Neural crest cell (in vitro differentiated cells): ENCODE measurements at regions not wholly inside any gene's neighbourhood (a gene's known extent, or its start where the extent isn't known, plus 50 kb on each side); places are given as distances from the start of the nearest gene placed in this dataset.

Experiments
- DNase-seq: peaks from one replicate; pipeline ENCODE4 v3.0.0; 2021; ENCODE audit warnings: low read depth, mixed read lengths, low spot score
- H3K27ac Mint-ChIP-seq: one replicate; pipeline ENCODE4 v1.8.0; 2021; ENCODE audit warnings: mild to moderate bottlenecking, mixed read lengths; ENCODE audit not compliant: unreplicated experiment
- H3K27me3 Mint-ChIP-seq: 2 replicates; pipeline ENCODE4 v1.8.0; 2021; ENCODE audit warnings: low read depth, mild to moderate bottlenecking, mixed read lengths
- H3K36me3 Mint-ChIP-seq: 2 replicates; pipeline ENCODE4 v1.8.0; 2021; ENCODE audit warnings: low read depth, mild to moderate bottlenecking, mixed read lengths
- H3K4me1 Mint-ChIP-seq: 2 replicates; pipeline ENCODE4 v1.8.0; 2021; ENCODE audit warnings: mixed read lengths
- H3K4me3 Mint-ChIP-seq: one replicate; pipeline ENCODE4 v1.8.0; 2021; ENCODE audit warnings: mild to moderate bottlenecking, mixed read lengths
- H3K9me3 Mint-ChIP-seq: 2 replicates; pipeline ENCODE4 v1.8.0; 2021; ENCODE audit warnings: mixed read lengths
- CTCF ChIP-seq: fragments of 200-600 bp; sonication (generic); conservative IDR thresholded peaks from 2 replicates; pipeline ENCODE4 v1.5.0; 2021; ENCODE audit warnings: antibody characterized with exemption, mild to moderate bottlenecking

DNA sequence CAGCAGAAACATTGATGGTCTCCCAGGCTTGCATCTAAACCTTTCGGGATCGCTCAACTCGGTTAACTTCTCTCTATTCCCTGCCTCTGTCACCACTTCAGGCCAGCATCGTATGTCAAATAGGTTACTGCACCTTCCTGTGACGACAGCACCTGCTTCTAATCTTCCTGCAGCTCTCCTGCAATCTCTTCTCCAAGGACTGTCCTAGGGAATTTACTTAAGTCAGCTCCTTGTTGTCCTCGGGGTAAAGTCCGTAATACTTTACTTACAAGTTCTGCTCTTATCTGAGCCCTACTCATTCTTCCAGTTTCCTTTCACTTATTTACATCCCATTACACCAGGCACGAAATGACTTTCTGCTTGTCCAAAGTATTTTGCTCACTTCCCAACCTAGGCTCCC lies 372.7 kb upstream of the AKR1E2 start:
- peaks cover under 1% of the 10 kb centered on the region for H3K4me1 Mint-ChIP-seq
- H3K4me3 Mint-ChIP-seq, result no peak overlapping the region
- no peak overlapping the region for H3K27ac Mint-ChIP-seq
- no peaks in the 10 kb centered on the region for H3K9me3 Mint-ChIP-seq
- TF ChIP-seq CTCF, result no peak
- no peaks in the 10 kb centered on the region for H3K27me3 Mint-ChIP-seq
- no peak for DNase-seq
- H3K36me3 Mint-ChIP-seq, result no peaks in the 10 kb centered on the region

DNA sequence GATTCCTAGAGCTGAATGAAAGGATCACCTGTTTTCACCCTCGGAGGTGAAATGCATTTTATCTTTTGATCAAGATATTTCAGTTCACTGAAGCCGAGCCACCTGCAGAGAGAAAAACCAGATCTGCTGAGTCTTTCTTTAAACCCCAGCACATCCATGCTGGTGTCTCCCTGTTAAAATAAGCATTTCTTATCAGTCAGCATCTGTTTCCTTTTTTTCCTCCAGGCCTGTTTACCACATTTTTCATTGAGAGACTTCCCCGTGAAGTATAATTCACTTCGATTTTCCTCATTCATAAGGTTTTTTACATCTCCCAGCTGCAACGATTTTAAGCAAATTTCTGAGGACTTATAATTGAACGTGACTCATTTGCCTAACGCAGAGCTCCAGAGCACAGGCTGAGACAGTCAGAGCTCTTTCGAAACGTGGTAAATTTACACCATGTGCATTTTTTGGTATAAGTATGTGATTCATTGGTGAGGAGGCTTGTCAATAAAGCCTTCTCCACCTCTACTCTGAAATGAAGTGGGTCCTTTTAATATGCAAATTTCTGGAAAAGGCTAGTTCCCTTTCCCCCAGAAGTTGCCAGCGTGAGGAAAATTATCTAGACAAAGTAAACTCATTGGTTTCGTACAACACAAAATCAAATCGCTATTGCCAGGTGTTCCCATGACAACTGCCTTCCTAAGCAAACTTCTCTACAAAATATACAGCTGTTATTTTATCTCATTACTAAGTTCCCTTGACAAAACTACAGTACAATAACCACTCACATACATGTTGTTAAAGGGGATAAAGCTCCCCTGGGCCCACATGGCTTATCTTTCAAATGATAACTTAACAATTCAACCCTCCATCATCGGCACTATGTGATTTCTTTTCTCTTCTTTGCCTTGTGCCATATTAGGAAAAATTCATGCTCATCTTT lies 374.8 kb upstream of the AKR1E2 start:
- H3K4me3 Mint-ChIP-seq, result no peak overlapping the region
- no peak overlapping the region for H3K27ac Mint-ChIP-seq
- H3K36me3 Mint-ChIP-seq, result no peaks in the 10 kb centered on the region

GRCh38 chr10:4450169-4450568 lies 375.8 kb upstream of the AKR1E2 start:
- Mint-ChIP-seq H3K27me3 (no peaks in the 10 kb centered on the region), H3K9me3 (peaks cover 4% of the 10 kb centered on the region), H3K27ac (no peak overlapping the region), H3K4me1 (peaks cover 3% of the 10 kb centered on the region), H3K4me3 (no peak overlapping the region), H3K36me3 (no peaks in the 10 kb centered on the region)
- DNase-seq, result no peak
- no peak for TF ChIP-seq CTCF

More for the DNA sequence above, 374.8 kb upstream of the AKR1E2 start:
- TF ChIP-seq CTCF, result no peak
- DNase-seq, result no peak
- H3K4me1 Mint-ChIP-seq, result peaks cover 3% of the 10 kb centered on the region
- peaks cover 2% of the 10 kb centered on the region for H3K9me3 Mint-ChIP-seq
- no peaks in the 10 kb centered on the region for H3K27me3 Mint-ChIP-seq

GRCh38 chr10:4448030-4448429 lies 378.0 kb upstream of the AKR1E2 start:
- H3K27ac Mint-ChIP-seq, result no peak overlapping the region
- no peak overlapping the region for H3K4me3 Mint-ChIP-seq
- no peak for DNase-seq
- H3K9me3 Mint-ChIP-seq, result peaks cover 13% of the 10 kb centered on the region
- peaks cover 7% of the 10 kb centered on the region for H3K36me3 Mint-ChIP-seq
- TF ChIP-seq CTCF, result no peak
- H3K27me3 Mint-ChIP-seq, result no peaks in the 10 kb centered on the region
- H3K4me1 Mint-ChIP-seq, result peaks cover 3% of the 10 kb centered on the region

GRCh38 chr10:4443419-4443818 lies 382.6 kb upstream of the AKR1E2 start:
- Mint-ChIP-seq H3K4me1 (peaks cover 12% of the 10 kb centered on the region), H3K27ac (no peak overlapping the region), H3K4me3 (no peak overlapping the region), H3K27me3 (no peaks in the 10 kb centered on the region), H3K36me3 (peaks cover 8% of the 10 kb centered on the region), H3K9me3 (peaks cover 17% of the 10 kb centered on the region)
- no peak for TF ChIP-seq CTCF
- no peak for DNase-seq
